Dermis blood vessel endothelial cell (primary cell): ENCODE measurements at regions not wholly inside any gene's neighbourhood (a gene's known extent, or its start where the extent isn't known, plus 50 kb on each side); places are given as distances from the start of the nearest gene placed in this dataset.
"Not testable (repeated sequence)": the region's sequence is repeated elsewhere in the genome, so short reads cannot be mapped to it uniquely, and the experiment has no call there.

Source experiments
- DNase-seq: peaks from one replicate; pipeline ENCODE4 v3.0.0; 2010

DNA sequence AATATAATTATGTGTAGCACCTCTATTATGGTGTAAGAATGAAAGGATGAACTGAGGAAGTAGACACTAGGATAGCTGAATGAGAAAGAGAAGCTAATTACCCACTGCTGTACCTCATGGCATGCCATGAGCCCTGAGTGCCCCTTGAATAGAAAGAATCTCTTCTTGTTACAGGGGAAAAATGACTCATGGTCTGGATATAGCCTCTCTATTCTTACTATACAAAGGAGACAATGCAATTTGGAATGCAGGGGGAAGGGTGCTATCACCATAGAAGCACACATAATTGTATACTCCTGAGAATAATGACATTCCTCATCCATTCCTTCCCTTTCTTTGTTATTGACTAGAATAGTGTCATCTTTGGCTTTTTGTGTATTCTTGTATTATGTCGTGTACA is 385.2 kb downstream of the CDH7 start:
- DNase-seq, result no peak

DNA sequence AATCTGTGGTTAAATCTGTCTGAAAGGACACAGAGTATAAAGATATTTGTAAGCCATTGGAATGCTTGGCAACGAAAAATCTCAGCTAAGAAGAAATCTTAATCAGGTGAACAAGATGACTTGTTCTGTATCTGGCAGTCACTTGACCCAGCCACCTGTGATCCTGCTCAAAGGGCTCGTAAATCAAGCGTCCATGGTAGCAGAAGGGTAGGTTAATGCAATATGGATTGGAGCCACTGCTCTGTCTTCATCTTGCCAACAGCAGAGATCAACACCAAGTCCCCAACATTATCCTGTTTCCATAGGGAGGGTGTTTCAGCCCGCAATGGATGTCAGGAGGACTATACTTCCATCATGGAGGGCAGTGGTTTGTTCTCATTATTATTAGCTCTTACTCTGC is 378.4 kb downstream of the CDH7 start:
- no peak for DNase-seq

DNA sequence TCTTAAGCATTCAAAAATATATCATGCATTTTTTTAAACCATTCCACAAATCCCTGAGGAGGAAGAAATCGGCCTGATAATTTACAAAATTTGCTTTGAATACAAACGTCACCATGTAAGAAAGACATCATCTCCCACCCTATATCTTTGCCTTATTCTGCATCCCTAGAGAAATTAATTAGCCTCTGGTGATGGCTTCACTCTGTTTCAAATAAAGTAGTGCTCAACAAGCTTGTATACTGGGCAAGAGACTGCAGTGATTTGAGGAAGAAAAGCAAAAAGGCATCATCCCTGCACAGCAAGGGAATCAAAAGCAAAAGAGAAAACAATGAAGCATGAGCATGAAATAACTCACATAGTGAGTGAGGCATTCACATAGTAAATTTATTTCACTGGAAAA is 375.5 kb downstream of the CDH7 start:
- no peak for DNase-seq

DNA sequence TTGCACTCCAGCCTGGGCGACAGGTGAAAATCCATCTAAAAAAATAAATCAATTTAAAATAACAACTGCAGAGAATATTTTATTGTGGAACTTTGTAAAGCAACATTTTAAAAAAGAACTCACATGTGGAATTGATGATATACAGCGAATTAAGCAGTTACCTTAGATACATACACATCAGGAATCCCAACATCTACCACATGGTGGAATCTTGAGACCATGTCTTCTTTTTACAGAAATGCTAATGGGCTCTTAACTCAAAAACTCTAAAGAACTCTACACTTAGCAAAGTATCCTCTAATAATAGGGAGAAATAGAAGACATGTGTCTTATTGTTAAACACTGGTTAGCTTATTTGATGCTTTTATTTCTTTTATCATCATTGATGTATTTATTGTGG is 373.6 kb downstream of the CDH7 start:
- no peak for DNase-seq

DNA sequence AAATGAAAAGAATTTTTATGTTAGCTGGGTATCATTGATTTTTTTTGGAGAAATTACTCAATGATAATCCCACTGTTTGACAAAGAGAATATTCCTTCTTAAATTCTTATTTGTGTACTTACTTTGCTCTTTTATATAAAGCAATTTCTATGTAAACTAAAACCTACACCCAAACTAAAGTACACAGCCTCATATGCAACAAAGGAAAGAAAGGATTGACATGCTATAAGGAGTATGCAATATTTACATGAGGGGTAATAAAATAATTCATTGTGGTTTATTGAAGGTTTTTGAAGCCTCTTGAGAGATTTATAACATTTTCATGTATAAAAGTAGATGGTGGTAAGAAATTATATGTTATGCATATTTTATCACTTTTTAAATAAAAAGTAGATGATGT is 368.5 kb downstream of the CDH7 start:
- no peak for DNase-seq

DNA sequence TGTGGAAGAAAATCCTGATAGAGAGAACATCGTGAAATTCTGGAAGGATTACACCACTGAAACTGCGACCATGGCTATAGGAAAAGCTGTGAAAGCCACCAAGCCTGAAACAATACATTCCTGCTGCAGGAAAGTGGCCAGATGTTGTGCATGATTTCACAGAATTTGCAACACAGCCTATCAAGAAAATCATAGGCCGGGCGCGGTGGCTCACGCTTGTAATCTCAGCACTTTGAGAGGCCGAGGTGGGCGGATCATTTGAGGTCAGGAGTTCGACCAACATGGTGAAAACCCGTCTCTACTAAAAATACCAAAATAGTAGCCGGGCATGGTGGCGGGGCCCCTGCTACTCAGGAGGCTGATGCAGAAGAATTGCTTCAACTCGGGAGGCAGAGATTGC is 360.2 kb downstream of the CDH7 start:
- no peak for DNase-seq

DNA sequence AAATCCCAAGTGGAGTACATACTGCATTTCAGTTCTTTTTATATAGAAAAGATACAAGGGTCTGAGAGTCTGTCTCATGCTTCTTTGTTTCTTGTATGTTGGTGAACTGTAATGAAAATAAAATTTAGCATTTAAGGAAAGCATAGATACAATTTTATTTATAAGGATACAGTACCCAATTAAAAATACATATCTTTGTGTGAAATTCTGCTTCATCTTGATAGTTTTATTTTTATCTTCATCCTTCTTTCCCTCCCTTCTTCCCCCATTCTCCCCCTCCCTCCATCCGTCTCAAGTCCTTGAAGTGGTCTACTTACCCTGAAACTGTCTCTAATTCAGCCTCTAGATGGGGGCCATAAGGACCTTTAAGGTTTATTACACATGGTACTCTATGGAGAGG is 359.8 kb downstream of the CDH7 start:
- no peak for DNase-seq

DNA sequence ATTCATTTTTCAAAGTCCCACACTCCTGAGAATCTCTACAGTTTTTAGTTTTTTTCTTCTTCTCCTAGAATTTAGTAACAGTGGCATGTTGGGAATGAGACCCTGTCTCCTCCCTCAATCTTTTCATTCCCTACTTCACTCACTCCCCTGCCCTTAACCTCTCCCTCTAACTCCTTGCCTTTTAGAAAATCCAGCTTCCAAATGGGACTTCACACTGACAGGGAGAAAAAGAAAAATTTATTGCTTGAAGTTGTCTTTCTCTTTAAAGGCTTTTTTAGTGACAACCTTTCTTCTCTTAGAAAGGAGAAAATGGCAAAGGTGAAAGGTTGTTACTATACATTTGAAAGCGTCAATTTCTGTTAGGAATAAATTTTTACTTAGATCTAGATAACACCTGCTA is 359.2 kb downstream of the CDH7 start:
- no peak for DNase-seq

DNA sequence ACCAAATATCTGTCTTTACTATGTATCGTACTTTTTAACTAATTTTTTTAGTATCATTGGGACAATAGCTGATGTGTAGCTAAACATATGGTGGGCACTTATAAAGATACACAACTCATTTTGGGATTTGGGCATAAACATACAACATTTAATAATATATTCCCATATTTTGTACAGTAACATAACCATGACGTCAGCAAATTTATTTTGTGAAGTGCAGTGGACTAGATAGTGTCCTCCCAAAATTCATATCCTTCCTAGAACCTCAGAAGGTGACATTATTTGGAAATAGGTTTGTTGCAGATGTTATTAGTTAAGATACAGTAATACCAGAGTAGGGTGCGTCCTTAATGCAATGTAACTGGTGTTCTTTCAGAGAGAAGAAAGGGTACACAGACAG is 356.7 kb downstream of the CDH7 start:
- no peak for DNase-seq

DNA sequence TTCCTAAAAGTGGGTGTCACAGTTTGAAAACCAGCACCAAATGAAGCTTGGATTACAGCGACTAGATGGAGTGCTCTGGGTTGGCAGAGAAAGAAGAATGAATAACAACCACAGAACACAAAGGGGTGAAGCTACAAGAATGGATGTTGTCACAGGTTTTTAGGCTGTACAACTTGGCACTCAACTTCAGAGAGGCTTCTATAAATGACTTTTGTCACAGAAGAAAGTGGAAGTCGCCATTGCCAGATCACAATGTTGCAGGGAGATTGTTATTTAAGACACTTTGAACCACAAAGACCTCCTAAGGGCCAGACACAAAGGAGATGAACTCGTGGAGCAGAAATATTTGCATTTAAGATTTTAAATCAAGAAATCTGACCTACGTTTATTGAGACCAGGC is 354.2 kb downstream of the CDH7 start:
- DNase-seq, result no peak

DNA sequence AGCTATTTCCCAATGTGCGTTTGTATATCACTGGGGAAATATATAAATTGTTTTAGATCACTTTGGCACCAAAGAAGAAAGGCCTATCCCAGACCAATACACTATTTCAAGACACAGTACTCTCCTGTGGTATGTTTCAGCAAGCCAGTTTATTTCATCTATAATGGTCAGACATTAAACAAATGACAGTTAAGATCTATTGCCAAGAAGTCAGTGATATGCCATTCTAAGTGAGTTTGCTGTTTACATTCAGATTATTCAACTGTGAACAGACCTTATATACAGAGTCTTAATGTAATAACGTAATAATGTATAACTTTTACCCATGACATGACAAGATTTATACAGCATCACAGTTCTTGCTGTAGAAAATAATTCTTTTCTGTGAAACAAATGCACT is 352.7 kb downstream of the CDH7 start:
- DNase-seq, result no peak

DNA sequence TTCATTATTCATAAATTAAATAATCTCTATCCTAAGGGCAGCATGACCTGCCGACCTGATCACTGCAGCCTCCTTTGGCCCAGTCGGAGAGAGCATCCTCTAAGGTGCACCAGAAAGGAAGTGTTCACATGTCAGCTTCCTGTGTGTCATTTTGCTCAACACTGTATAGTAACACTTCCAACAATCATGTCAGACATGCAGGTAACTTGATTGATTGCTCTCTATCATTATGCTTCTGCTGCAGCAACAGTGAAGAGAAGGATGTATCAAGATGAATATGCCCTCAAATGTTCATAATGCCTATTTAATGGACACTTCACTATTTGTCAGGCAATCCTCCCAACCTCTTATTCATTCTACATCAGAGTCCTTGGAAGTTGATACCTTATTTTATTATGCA is 332.3 kb downstream of the CDH7 start:
- DNase-seq, result no peak

DNA sequence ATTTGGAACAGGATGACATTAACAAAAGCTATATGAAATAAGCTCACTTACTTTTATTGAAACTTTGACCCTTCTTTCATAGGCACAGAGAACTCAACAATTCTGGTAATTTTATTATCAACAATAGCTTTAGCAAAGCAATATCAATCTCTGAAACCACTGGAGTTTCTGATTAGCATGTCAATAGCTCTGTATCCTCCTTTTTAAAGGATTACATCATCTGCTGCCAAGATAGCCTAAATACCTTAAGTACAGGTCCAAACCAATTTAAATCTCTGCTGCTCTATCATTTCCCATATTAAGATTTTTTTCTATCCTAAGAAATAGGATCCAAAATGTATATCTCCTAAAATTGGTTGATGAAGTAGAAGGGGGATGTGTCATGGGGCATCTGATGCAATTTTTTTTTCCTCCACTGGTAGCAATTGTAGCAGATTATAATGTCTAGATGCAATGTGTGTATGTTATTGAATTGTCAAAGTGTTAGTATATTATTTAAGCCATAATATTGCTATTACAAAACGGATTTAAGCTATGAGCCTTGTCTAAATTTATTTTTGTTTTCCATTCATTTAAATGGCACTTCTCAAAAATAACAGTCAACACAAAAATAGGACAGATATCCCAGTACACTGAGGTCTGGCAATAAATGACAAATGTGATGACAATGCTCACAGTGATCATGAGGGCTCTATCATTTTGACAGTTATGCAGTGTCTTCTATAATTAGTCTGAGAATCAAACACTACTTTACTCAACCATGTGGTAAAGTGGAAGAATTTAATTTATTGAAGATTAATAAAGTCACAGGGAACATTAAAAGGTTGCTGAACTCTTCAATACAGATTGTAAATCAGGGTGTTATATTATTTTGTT is 328.4 kb downstream of the CDH7 start:
- no peak for DNase-seq

DNA sequence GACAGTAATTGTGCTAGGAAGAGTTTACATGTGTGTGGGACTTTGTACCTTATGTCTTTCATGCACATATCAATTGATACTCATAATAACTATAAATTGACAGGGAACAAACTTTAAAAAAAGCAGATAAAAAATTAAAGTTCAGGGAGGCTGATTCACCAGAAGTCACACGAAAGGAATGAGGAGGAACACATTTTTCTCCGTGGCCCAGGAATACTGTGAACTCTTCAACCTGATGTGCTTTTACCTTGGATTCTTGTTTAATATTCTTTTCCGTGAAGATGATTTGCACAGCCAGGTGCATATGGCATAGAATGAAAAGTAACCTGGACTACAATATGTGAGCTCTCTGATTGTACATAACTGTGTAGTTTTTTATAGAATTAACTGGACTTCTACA is 326.3 kb downstream of the CDH7 start:
- no peak for DNase-seq

DNA sequence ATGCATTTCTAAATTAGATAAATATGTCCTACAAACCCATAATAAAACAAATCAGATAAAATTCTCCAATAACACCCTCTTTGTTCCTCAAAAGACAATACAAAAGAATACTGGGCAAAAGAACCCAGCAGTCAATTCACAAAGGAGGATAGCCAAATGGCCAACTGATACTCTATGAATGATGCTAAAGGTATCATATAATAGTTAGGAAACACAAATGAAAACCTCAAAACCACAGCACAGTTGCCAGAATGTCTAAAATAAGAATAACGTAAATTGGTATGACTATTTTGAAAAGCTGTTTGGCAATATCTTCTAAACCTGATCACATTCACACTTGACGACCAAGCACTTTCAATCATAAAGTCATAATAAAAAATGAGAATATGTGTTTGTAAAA is 315.4 kb downstream of the CDH7 start:
- no peak for DNase-seq

DNA sequence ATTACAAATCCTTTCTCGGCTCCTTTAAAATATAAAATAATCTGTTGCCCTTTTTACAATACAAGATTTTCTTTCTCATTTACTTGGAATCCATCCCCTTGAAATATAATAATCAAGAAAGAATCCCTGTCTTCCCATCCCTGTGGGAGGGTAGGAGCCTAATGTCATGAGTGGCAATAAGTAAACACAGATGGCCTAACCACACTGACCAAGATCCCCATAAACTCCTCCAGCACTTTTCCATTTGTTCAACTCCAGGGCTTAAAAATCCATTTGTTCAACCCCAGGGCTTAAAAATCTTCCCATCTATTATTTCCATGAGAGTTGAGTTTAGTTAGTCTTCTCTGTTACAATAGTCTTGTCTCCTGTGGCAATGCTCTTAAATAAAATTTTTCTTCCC is 297.6 kb downstream of the CDH7 start:
- DNase-seq, result no peak

DNA sequence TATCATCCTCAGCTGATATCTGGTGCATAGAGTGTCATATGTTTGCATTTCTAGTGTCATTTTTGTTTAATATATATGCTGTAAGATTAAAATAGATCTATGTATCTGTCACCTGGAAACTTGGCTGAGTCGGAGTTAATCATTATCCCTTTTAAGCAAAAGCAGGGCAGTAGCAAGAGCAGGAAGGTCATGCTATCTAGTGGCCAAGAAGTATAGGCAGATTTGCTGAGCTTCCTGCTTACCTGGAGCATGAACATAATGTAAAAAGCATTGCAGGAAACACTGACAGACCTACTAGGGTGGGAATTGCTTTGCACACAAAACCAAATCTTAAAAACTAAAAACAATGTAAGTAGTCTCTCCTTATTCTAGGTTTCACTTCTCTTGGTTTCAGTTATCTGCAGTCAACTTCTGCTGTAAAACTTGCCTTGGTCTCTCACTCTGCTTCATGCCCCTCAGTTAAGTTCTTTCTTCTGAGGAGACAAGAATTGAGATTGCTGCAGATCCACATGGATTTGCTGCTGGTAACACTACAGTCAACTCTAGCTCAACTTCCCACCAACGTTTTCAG is 295.3 kb downstream of the CDH7 start:
- no peak for DNase-seq

DNA sequence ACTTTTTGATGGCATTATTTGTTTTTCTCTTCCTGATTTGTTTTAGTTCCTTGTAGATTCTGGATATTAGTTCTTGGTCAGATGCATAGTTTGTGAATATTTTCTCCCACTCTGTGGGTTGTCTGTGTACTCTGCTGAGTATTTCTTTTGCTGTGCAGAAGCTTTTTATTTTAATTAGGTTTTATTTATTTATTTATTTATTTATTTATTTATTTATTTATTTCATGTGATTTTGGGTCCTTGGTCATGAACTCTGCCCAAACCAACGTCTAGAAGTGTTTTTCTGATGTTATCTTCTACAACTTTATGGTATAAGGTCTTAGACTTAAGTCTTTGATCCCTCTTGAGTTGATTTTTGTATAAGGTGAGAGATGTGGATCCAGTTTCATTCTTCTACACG is 292.2 kb downstream of the CDH7 start:
- no peak for DNase-seq

DNA sequence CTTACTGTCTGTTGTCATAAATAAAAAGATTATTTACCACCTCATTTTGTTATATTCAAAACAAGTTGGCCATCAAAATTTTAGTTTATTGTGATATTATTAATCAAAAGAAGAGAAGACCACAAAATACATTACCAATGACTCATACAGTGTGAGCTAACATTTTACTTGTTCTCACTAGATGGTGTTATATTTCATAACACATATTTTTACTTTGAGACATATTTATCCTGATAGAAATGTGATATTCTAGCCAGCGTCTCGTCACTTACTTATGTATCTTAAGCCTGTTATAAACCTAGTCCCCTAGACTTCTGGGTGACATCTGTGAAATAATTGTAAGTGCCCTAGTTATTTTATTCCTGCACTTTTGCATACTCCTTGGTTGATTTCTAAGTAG is 263.2 kb downstream of the CDH7 start:
- DNase-seq, result no peak

DNA sequence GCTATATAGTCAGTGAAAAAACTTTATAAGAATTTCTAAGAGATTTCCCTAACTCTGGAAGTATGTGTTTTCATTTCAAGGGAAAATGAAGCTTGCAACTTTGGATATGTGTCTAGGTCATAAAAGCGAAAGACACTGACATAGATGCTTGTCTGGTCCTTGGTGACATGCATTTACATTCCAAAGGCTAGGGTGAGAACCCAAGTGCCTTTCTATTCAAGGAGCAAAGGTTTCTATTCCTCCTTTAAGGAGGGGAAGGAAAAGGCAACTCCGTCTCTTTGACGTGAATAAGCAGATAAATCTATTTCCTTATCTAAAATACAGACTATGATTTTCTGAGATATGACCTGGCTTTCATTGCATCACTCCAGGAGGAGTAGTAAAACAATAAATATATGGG is 261.1 kb downstream of the CDH7 start:
- DNase-seq, result no peak

DNA sequence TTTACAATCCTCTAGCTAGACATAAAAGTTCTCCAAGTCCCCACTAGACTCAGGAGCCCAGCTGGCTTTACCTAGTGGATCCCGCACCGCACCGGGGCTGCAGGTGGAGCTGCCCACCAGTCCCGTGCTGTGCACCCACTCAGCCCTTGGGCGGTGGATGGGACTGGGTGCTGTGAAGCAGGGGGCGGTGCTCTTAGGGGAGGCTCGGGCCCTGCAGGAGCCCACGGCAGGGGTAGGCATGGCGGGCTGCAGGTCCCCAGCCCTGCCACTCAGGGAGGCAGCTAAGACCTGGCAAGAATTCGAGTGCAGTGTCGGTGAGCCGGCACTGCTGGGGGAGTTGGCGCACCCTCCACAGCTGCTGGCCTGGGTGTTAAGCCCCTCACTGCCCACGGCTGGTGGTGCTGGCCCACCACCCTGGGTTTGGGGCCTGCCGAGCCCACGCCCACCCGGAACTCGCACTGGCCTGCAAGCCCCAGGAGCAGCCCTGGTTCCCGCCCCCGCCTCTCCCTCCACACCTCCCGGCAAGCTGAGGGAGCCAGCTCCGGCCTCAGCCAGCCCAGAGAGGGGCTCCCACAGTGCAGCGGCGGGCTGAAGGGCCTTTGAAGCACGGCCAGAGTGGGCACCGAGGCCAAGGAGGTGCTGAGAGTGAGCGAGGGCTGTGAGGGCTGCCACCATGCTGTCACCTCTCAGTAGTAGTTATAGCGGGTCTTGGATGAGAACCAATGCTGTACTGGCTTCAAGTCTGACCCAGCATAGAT is 255.2 kb downstream of the CDH7 start:
- DNase-seq, result no peak

DNA sequence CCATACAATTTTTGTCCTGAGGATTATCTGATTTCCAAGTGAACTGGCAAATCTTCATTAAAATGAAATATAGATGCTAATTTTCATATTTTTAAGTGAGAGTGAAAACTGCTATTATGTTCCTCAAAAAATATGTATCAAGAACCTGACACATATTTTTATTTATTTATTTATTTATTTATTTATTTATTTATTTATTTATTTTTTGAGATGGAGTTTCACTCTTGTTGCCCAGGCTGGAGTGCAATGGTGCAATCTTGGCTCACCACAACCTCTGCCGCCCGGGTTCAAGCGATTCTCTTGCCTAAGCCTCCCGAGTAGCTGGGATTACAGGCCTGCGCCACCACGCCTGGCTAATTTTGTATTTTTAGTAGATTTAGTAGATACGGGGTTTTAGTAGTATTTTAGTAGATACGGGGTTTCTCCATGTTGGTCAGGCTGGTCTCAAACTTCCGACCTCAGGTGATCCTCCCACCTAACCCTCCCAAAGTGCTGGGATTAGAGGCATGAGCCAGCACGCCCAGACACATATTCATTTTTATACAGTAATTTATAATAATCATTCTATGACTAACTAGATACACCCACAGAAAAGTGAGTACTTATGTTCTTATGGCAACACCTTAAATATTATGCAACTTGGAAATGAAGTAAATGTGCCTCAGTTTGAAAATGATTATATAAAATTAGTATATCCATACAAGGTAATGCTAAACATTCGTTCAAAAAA is 248.3 kb downstream of the CDH7 start:
- not testable (repeated sequence) for DNase-seq

DNA sequence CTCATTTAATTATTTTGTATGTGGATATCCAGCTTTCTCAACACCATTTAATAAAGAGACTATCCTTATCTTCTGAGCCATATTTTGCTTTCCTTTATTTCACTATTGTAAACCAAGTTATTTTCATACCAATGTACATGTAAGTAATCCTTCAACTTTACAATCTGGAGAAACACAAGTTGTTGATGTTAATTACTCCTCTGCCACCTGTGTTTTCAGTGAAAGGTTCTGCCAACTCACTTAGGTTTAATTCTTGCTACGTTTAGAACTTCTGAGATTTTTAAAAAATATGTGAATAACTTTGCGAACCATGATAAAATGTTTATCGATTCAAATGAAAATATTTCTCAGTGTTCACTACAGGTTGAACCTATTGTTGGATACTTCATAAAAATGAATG is 244.4 kb downstream of the CDH7 start:
- DNase-seq, result no peak
